Stomach (tissue), 8 donors: ENCODE measurements at regions not wholly inside any gene's neighbourhood (a gene's known extent, or its start where the extent isn't known, plus 50 kb on each side); places are given as distances from the start of the nearest gene placed in this dataset.

Experiments used
- DNase-seq, 2 donors: peaks; one replicate each; pipeline versions ENCODE4 v3.0.0 to v3.0.0-alpha.2; 2013 to 2019
- H3K27ac ChIP-seq, 5 donors: fragments of 200-600 bp in 4 of 5; sonication (generic) in 4 of 5; one replicate each; pipeline ENCODE4 v1.5.1; 2013 to 2019; ENCODE audit warnings: mild to moderate bottlenecking in 1 of 5, moderate library complexity in 1 of 5
- H3K27me3 ChIP-seq, 3 donors: fragments of 200-600 bp; sonication (generic); one replicate each; pipeline ENCODE4 v1.5.1; 2017 to 2019; ENCODE audit warnings: mixed run types in 1 of 3
- H3K36me3 ChIP-seq, 4 donors: fragments of 200-600 bp; sonication (generic); 1 replicate in 3 of 4; 2 replicates in 1 of 4; pipeline ENCODE4 v1.5.1; 2016 to 2019
- H3K4me1 ChIP-seq, 4 donors: fragments of 200-600 bp; sonication (generic); one replicate each; pipeline ENCODE4 v1.5.1; 2016 to 2019
- H3K4me3 ChIP-seq, 4 donors: fragments of 200-600 bp; sonication (generic) in 3 of 4; one replicate each; pipeline ENCODE4 v1.5.1; 2016 to 2019; ENCODE audit warnings: mild to moderate bottlenecking in 1 of 4
- H3K9me3 ChIP-seq, 4 donors: fragments of 200-600 bp; sonication (generic); one replicate each; pipeline ENCODE4 v1.5.1; 2016 to 2019
- CTCF ChIP-seq, 7 experiments: fragments of 450-650 bp in 4 of 7; fragments of 200-600 bp in 3 of 7; sonication (generic) in 3 of 7; IDR thresholded peaks; one replicate each; pipeline ENCODE4 v1.5.1; 2016 to 2019; ENCODE audit warnings: antibody characterized with exemption in 7 of 7, control low read depth in 2 of 7, mild to moderate bottlenecking in 1 of 7
- EP300 ChIP-seq: sonication (generic); formaldehyde crosslinking; IDR thresholded peaks from one replicate; pipeline ENCODE4 v1.6.1; 2017; ENCODE audit warnings: antibody characterized with exemption
- POLR2A ChIP-seq, 4 donors: fragments of 450-650 bp; IDR thresholded peaks; one replicate each; pipeline ENCODE4 v1.6.1; 2016; ENCODE audit warnings: antibody characterized with exemption in 4 of 4, control low read depth in 2 of 4, mild to moderate bottlenecking in 1 of 4, moderate library complexity in 1 of 4
- POLR2AphosphoS5 ChIP-seq, 3 donors: sonication (generic); formaldehyde crosslinking; IDR thresholded peaks; one replicate each; pipeline ENCODE4 v1.6.1; 2016; ENCODE audit warnings: antibody characterized with exemption in 3 of 3
- WGBS, 5 donors: extraction: QIAGEN DNeasy Blood & Tissue Kit in 3 of 5; methylation state at CpG; one replicate each; pipeline versions ENCODE4 v1.1.5 to v1.1.7; 2013 to 2018; 5-methylcytosine and 5-hydroxymethylcytosine counted together
- intact Hi-C: fragments of 100-400 bp; cut with DNase I; formaldehyde crosslinking; loops from one replicate; pipeline ENCODE4 v1.15.1; 2023; ENCODE audit warnings: low total_unique reads
- donor health status: healthy with polysubstance abuse.
- donor health status: Bipolar disorder and iron deficiency.
- donor health status: healthy.

GRCh38 chr5:103464835-103465484 lies 97.6 kb downstream of the NUDT12 start:
- DNase-seq = no peak
- intact Hi-C loops = loop anchor here (10.0 kb wide), 1 partner anchor 210 kb away; the partner anchor contains the start of gene MACIR
- Histone ChIP-seq H3K4me3 (no peak overlapping the region), H3K9me3 (no peaks in the 10 kb centered on the region), H3K27me3 (no peaks in the 10 kb centered on the region), H3K36me3 (no peaks in the 10 kb centered on the region), H3K4me1 (no peaks in the 10 kb centered on the region), H3K27ac (no peak overlapping the region)
- 80 to 88% (median 86%) methylated on average over 5 of the region's 5 CpGs for WGBS, 5 donors
- no peak for TF ChIP-seq CTCF (IDR thresholded peaks at IDR 0.05)
- no peak for TF ChIP-seq POLR2A (IDR thresholded peaks at IDR 0.05)
- no peak for TF ChIP-seq EP300
- no peak for TF ChIP-seq POLR2AphosphoS5 (IDR thresholded peaks at IDR 0.05)

DNA sequence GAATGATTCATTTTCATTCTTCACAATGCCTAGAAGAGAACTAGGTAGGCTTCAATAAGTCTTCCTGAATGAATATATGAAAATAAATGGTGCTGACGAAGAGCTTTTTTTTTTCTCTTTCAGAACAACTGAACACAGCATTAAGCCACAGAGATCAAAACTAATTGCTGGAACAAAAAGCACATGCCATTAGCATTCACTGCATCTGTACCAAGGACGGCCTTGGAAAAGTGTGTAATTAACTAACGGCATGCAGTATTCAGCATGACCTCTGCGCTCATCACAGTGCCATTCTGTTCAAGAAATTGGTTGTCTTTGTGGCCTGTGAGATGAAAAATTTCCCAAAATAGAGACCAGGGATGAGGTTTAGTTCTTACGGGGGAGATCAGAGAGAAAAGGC lies 99.3 kb downstream of the NUDT12 start:
- no peak for DNase-seq
- H3K27ac ChIP-seq = no peak overlapping the region
- WGBS, 5 donors = 89 to 97% (median 93%) methylated on average over 5 of the region's 5 CpGs
- H3K4me3 ChIP-seq = no peak overlapping the region
- H3K4me1 ChIP-seq = no peaks in the 10 kb centered on the region
- H3K36me3 ChIP-seq = no peaks in the 10 kb centered on the region
- intact Hi-C loops = loop anchor here (10.0 kb wide), 1 partner anchor 208 kb away; the partner anchor contains the start of gene MACIR
- no peaks in the 10 kb centered on the region for H3K27me3 ChIP-seq
- TF ChIP-seq POLR2A (IDR thresholded peaks at IDR 0.05) (no peak), EP300 (no peak), POLR2AphosphoS5 (IDR thresholded peaks at IDR 0.05) (no peak), CTCF (IDR thresholded peaks at IDR 0.05) (no peak)
- no peaks in the 10 kb centered on the region for H3K9me3 ChIP-seq

DNA sequence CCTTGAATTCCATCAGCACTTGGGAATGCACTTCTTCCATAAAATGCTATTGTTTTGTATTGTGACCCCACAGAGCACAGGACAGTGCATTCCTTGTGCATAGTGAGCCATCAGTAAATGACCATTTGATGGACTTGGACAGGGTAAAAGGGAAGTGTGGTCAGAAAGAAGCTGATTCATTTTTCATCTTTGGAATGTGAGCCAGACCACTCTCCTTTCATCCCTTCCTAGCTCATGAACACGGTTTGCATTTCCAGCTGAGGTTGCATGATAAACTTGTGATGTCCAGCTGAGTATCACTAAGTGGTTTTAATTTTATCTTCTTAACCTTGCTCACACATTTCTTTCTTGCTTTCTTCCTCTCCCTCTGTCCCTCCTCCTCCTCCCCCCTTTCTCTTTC lies 101.3 kb downstream of the NUDT12 start:
- 16 to 30% (median 26%) methylated on average over 1 of the region's 1 CpG for WGBS, 5 donors
- no peak overlapping the region for H3K4me3 ChIP-seq
- TF ChIP-seq CTCF (IDR thresholded peaks at IDR 0.05) = no peak
- no peak for TF ChIP-seq POLR2AphosphoS5 (IDR thresholded peaks at IDR 0.05)
- no peak for TF ChIP-seq EP300
- intact Hi-C loops = loop anchor here (10.0 kb wide), 1 partner anchor 206 kb away; the partner anchor contains the start of gene MACIR
- no peak overlapping the region for H3K27ac ChIP-seq
- H3K36me3 ChIP-seq = no peaks in the 10 kb centered on the region
- no peak for DNase-seq
- H3K4me1 ChIP-seq = no peaks in the 10 kb centered on the region
- no peaks in the 10 kb centered on the region for H3K27me3 ChIP-seq
- H3K9me3 ChIP-seq = no peaks in the 10 kb centered on the region

DNA sequence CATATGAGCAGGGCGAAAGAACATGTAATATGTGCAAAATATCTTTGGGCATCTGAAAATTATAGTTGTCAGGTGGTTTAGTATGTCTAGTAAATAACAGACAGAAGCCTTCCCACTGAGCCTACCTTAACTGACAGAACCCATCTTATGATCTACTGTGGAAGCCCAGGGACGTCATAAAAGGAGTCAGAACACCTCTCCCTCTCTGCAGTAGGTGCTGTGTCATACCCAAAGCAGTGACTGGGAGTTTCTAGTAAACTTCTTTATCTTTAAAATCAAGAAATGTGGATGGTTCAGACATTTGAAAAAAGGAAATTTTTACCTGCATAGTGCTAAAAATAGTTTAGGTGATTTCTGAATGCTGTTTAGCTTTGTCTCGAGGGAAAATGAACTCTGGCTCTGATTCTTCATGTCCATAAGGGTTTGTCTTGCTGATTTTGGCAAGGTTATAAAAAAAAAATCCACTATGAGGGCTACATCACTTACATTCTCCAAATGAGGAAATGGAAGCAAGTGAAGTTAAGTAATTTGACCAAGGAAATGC lies 104.0 kb downstream of the NUDT12 start:
- intact Hi-C loops = no loop called here
- 76 to 82% (median 81%) methylated on average over 3 of the region's 3 CpGs for whole genome bisulfite sequencing, 5 donors
- Histone ChIP-seq H3K27ac (no peak overlapping the region), H3K4me1 (no peaks in the 10 kb centered on the region), H3K9me3 (no peaks in the 10 kb centered on the region), H3K36me3 (no peaks in the 10 kb centered on the region), H3K27me3 (no peaks in the 10 kb centered on the region), H3K4me3 (no peak overlapping the region)
- no peak for DNase-seq
- TF ChIP-seq EP300 (no peak), POLR2AphosphoS5 (IDR thresholded peaks at IDR 0.05) (no peak), POLR2A (IDR thresholded peaks at IDR 0.05) (no peak), CTCF (IDR thresholded peaks at IDR 0.05) (no peak)
